Glutamatergic neuron (in vitro differentiated cells): ENCODE measurements at regions not wholly inside any gene's neighbourhood (a gene's known extent, or its start where the extent isn't known, plus 50 kb on each side); places are given as distances from the start of the nearest gene placed in this dataset.

Experiments used
- DNase-seq: peaks from one replicate; pipeline ENCODE4 v3.0.0; 2022
- H3K27ac Mint-ChIP-seq: one replicate; pipeline ENCODE4 v1.8.0; 2020; ENCODE audit warnings: mild to moderate bottlenecking, mixed read lengths, inconsistent platforms; ENCODE audit not compliant: unreplicated experiment
- H3K27me3 Mint-ChIP-seq: one replicate; pipeline ENCODE4 v1.8.0; 2020; ENCODE audit warnings: mild to moderate bottlenecking, moderate library complexity, mixed read lengths, inconsistent platforms; ENCODE audit not compliant: unreplicated experiment
- H3K36me3 Mint-ChIP-seq: one replicate; pipeline ENCODE4 v1.8.0; 2020; ENCODE audit warnings: mild to moderate bottlenecking, mixed read lengths, inconsistent platforms; ENCODE audit not compliant: unreplicated experiment
- H3K4me1 Mint-ChIP-seq: one replicate; pipeline ENCODE4 v1.8.0; 2020; ENCODE audit warnings: mild to moderate bottlenecking, low read depth, mixed read lengths, inconsistent platforms; ENCODE audit not compliant: unreplicated experiment
- H3K4me3 Mint-ChIP-seq: one replicate; pipeline ENCODE4 v1.8.0; 2020; ENCODE audit warnings: mild to moderate bottlenecking, mixed read lengths, inconsistent platforms; ENCODE audit not compliant: unreplicated experiment
- H3K9me3 Mint-ChIP-seq: one replicate; pipeline ENCODE4 v1.8.0; 2020; ENCODE audit warnings: mild to moderate bottlenecking, moderate library complexity, mixed read lengths, inconsistent platforms; ENCODE audit not compliant: unreplicated experiment
- TF ChIP-seq, protein P1 (sequence below): fragments of 200-600 bp; sonication (generic); IDR thresholded peaks from one replicate; pipeline ENCODE4 v1.5.0; 2021; ENCODE audit not compliant: partially characterized antibody, unreplicated experiment

DNA sequence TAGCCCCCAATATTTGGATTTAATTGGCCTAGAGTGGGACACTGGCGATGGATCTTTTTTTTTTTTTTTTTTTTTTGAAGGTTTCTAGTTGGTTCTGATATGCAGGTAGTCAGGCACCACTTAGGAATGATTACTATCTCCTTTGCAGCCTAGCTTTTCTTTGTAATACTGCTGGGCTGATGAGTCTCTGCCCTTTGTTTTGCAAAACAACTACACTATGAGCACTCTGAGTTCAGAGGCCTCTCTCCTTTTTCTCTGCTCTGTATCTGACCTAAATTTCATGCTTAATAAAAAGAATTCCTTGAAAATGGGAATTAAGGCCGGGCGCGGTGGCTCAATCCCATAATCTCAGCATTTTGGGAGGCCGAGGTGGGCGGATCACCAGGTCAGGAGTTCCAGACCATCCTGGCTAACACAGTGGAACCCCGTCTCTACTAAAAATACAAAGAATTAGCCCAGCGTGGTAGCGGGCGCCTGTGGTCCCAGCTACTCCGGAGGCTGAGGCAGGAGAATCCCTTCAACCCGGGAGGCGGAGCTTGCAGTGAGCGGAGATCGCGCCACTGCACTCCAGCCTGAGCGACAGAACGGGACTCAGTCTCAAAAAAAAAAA, 1312.3 kb downstream of the FAM181B start:
- H3K4me1 Mint-ChIP-seq, result peaks cover 2% of the 10 kb centered on the region
- H3K27me3 Mint-ChIP-seq, result no peaks in the 10 kb centered on the region
- peak; percentile 13 for DNase-seq
- no peaks in the 10 kb centered on the region for H3K9me3 Mint-ChIP-seq
- TF ChIP-seq, protein P1, sequence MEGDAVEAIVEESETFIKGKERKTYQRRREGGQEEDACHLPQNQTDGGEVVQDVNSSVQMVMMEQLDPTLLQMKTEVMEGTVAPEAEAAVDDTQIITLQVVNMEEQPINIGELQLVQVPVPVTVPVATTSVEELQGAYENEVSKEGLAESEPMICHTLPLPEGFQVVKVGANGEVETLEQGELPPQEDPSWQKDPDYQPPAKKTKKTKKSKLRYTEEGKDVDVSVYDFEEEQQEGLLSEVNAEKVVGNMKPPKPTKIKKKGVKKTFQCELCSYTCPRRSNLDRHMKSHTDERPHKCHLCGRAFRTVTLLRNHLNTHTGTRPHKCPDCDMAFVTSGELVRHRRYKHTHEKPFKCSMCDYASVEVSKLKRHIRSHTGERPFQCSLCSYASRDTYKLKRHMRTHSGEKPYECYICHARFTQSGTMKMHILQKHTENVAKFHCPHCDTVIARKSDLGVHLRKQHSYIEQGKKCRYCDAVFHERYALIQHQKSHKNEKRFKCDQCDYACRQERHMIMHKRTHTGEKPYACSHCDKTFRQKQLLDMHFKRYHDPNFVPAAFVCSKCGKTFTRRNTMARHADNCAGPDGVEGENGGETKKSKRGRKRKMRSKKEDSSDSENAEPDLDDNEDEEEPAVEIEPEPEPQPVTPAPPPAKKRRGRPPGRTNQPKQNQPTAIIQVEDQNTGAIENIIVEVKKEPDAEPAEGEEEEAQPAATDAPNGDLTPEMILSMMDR, result no peak
- no peak overlapping the region for H3K4me3 Mint-ChIP-seq
- H3K27ac Mint-ChIP-seq, result no peak overlapping the region
- no peaks in the 10 kb centered on the region for H3K36me3 Mint-ChIP-seq

DNA sequence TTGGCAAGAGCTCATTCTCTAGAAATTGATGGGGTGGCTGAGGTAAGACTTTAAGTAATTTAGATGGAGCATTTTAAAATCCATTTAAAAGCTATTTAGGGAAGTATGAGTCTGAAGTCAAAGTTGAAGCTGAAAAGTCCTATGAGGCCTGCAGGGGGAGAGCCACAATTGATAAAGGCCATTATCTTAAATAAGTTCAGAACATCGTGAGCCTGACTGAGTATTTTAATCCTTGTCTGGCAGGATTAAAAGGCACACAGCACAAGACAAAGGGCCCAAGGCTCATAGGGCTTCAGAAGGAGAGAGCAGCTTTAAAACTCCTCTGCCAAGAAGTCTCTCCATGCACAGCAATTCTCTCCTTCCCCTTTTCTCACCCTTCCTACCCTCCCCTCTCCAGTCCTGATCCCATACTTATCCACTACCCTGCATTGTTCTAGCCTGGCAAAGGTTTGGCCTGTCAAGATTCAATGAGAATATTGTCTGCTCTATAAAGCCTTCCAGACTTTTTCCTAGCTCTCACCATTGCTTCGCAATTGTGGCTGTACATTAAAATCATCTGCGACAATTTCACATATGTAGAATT, 1312.9 kb downstream of the FAM181B start:
- TF ChIP-seq, protein P1, result peak; percentile 15
- Mint-ChIP-seq H3K4me3 (no peak overlapping the region), H3K4me1 (peaks cover 2% of the 10 kb centered on the region), H3K36me3 (no peaks in the 10 kb centered on the region), H3K27me3 (no peaks in the 10 kb centered on the region), H3K9me3 (no peaks in the 10 kb centered on the region), H3K27ac (no peak overlapping the region)
- DNase-seq, result no peak

DNA sequence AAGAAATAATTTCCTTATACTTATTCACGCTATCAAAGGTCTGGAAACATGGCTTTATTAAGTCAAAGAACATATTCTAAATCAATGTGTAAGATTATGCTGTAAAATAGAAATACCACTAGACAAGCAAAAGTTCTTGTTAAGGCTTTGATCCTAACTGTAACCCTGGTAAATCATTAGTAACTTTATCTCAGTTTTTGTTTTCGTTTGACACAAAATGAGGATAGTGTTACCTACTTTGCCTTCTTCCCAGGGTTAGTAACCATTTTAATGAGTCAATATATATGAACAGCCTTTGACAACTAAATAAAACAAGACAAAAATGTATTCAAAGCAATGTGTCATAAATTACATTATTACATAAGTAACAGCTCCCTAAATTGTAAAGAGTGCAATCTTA, 1336.3 kb downstream of the FAM181B start:
- TF ChIP-seq, protein P1, result no peak
- no peak overlapping the region for H3K27ac Mint-ChIP-seq
- no peaks in the 10 kb centered on the region for H3K27me3 Mint-ChIP-seq
- no peaks in the 10 kb centered on the region for H3K4me1 Mint-ChIP-seq
- no peaks in the 10 kb centered on the region for H3K36me3 Mint-ChIP-seq
- no peaks in the 10 kb centered on the region for H3K9me3 Mint-ChIP-seq
- no peak overlapping the region for H3K4me3 Mint-ChIP-seq
- no peak for DNase-seq

DNA sequence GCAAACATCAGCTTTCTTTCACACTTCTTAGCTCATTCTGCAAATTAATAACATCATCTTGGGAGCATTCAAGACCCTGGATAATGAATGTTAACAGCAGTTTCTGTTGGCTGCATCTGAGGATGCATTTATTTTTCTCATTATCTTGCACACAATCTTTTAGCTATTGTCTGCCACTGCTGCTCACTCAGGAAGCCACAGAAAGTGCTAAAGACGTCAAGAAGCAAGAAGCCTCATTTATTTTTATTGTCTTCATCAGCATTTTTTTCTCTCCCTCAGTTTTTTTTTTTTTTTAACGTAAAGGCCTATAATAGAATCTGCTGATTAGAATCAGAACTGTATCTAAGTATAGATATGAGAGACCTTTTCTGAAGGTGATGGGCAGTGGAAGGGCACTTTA, 1339.4 kb downstream of the FAM181B start:
- TF ChIP-seq, protein P1, result no peak
- H3K4me3 Mint-ChIP-seq, result no peak overlapping the region
- no peaks in the 10 kb centered on the region for H3K36me3 Mint-ChIP-seq
- H3K9me3 Mint-ChIP-seq, result no peaks in the 10 kb centered on the region
- no peaks in the 10 kb centered on the region for H3K4me1 Mint-ChIP-seq
- DNase-seq, result no peak
- H3K27ac Mint-ChIP-seq, result no peak overlapping the region
- no peaks in the 10 kb centered on the region for H3K27me3 Mint-ChIP-seq

DNA sequence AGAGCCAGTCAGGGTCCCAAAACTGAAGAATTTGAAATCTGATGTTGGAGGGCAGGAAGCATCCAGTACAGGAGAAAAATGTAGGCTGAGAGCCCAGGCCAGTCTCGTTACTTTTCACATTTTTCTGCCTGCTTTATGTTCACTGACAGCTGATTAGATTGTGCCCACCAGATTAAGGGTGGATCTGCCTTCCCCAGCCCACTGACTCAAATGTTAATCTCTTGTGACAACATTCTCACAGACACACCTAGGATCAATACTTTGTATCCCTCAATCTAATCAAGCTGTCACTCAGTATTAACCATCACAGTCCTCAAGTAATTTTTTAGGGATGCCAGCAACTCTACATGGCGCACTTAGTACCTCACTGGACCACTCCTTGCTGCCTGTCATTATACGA, 1345.3 kb downstream of the FAM181B start:
- no peak for DNase-seq
- no peaks in the 10 kb centered on the region for H3K4me1 Mint-ChIP-seq
- no peaks in the 10 kb centered on the region for H3K9me3 Mint-ChIP-seq
- H3K4me3 Mint-ChIP-seq, result no peak overlapping the region
- TF ChIP-seq, protein P1, result no peak
- peaks cover 1% of the 10 kb centered on the region for H3K27me3 Mint-ChIP-seq
- no peaks in the 10 kb centered on the region for H3K36me3 Mint-ChIP-seq
- H3K27ac Mint-ChIP-seq, result no peak overlapping the region
